Chondrocyte (in vitro differentiated cells): ENCODE measurements at regions not wholly inside any gene's neighbourhood (a gene's known extent, or its start where the extent isn't known, plus 50 kb on each side); places are given as distances from the start of the nearest gene placed in this dataset.

ENCODE experiments used
- DNase-seq: peaks from one replicate; pipeline ENCODE4 v3.0.0; 2021; ENCODE audit warnings: mixed read lengths, low spot score
- H3K27ac Mint-ChIP-seq: one replicate; pipeline ENCODE4 v1.8.0; 2021; ENCODE audit warnings: mild to moderate bottlenecking, moderate library complexity, mixed read lengths; ENCODE audit not compliant: unreplicated experiment
- H3K27me3 Mint-ChIP-seq: 2 replicates; pipeline ENCODE4 v1.8.0; 2021; ENCODE audit warnings: low read depth, mixed read lengths
- H3K36me3 Mint-ChIP-seq: 2 replicates; pipeline ENCODE4 v1.8.0; 2021; ENCODE audit warnings: low read depth, mixed read lengths
- H3K4me1 Mint-ChIP-seq: 2 replicates; pipeline ENCODE4 v1.8.0; 2021; ENCODE audit warnings: low read depth, mild to moderate bottlenecking, mixed read lengths
- H3K4me3 Mint-ChIP-seq: one replicate; pipeline ENCODE4 v1.8.0; 2021; ENCODE audit warnings: mild to moderate bottlenecking, moderate library complexity, mixed read lengths; ENCODE audit not compliant: unreplicated experiment
- H3K9me3 Mint-ChIP-seq: 2 replicates; pipeline ENCODE4 v1.8.0; 2021; ENCODE audit warnings: low read depth, mixed read lengths
- TF ChIP-seq, protein P1 (sequence below): fragments of 200-600 bp; sonication (generic); IDR thresholded peaks from 2 replicates; pipeline ENCODE4 v1.5.0; 2021; ENCODE audit warnings: antibody characterized with exemption, mild to moderate bottlenecking, moderate library complexity

DNA sequence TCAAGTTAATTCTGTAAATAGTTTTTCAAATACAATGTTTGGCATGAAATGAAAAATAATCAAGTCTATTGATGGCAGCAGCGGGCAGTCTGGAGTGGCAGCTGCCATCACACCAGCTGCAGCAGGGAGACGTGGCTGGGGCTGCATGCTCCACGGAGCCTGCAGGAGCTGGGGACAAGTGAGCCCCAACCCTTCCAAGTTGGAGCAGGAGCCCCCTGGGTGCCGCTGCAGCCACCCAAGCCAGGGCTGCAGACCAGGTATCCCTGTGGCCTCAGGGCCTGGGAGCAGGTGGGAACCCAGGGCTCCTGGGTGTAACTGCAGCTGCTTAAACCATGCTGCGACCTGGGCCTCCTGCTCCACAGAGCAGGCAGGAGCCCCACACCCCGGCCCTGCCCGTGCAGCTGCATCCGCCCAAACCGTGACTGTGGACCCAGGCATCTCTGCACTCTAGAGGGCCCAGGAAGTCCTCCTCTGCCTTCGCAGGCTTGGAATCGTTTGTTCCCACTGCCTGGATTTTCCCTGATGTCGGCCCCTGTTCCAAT is 257.4 kb downstream of the PLOD2 start:
- TF ChIP-seq, protein P1, sequence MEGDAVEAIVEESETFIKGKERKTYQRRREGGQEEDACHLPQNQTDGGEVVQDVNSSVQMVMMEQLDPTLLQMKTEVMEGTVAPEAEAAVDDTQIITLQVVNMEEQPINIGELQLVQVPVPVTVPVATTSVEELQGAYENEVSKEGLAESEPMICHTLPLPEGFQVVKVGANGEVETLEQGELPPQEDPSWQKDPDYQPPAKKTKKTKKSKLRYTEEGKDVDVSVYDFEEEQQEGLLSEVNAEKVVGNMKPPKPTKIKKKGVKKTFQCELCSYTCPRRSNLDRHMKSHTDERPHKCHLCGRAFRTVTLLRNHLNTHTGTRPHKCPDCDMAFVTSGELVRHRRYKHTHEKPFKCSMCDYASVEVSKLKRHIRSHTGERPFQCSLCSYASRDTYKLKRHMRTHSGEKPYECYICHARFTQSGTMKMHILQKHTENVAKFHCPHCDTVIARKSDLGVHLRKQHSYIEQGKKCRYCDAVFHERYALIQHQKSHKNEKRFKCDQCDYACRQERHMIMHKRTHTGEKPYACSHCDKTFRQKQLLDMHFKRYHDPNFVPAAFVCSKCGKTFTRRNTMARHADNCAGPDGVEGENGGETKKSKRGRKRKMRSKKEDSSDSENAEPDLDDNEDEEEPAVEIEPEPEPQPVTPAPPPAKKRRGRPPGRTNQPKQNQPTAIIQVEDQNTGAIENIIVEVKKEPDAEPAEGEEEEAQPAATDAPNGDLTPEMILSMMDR = no peak
- Mint-ChIP-seq H3K36me3 (no peaks in the 10 kb centered on the region), H3K9me3 (no peaks in the 10 kb centered on the region), H3K4me1 (peaks cover 28% of the 10 kb centered on the region), H3K27me3 (no peaks in the 10 kb centered on the region), H3K27ac (no peak overlapping the region), H3K4me3 (no peak overlapping the region)
- DNase-seq = peak; percentile 83

DNA sequence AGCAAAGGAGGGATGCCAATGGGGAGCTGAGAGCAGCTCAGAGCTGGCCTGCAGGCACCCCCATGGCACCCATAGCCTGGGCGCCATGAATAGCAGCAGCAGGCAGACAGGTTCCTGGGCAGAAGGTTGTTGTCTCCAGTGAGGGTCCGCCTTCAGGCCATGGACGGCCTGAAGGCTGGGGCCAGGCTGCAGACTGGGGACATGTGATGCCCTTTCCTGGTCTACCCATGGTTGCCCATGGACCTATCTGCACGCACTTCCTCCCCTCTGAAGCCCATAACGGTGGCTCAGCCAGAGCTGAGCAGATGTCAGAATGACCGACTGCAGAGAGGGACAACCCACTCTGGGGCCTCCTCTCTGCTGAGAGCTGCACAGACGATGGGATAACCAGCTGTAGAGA is 256.8 kb downstream of the PLOD2 start:
- Mint-ChIP-seq H3K9me3 (no peaks in the 10 kb centered on the region), H3K4me1 (peaks cover 22% of the 10 kb centered on the region), H3K27ac (no peak overlapping the region), H3K27me3 (no peaks in the 10 kb centered on the region), H3K36me3 (no peaks in the 10 kb centered on the region), H3K4me3 (no peak overlapping the region)
- TF ChIP-seq, protein P1 = no peak
- no peak for DNase-seq

DNA sequence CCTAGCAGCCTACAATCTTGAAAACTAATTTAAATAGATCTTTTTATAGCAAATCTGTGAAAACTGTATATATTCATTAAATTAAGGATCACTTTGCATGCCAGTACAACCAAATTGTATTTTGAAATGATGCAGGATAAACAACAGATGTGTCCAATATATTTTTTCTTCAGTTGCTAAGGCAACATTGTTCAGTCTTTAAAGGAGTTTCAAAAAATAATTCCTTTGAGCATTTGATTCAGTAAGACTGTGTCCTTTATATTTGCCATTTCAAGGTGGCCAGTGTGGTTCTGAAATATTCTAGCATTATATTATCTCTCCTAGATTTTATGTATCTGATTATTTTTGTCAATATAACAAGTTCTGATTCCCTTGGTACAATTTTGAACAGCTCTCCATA is 254.7 kb downstream of the PLOD2 start:
- Mint-ChIP-seq H3K27me3 (no peaks in the 10 kb centered on the region), H3K27ac (no peak overlapping the region), H3K4me3 (no peak overlapping the region), H3K36me3 (no peaks in the 10 kb centered on the region), H3K4me1 (peaks cover 19% of the 10 kb centered on the region), H3K9me3 (no peaks in the 10 kb centered on the region)
- no peak for DNase-seq
- TF ChIP-seq, protein P1 = no peak

DNA sequence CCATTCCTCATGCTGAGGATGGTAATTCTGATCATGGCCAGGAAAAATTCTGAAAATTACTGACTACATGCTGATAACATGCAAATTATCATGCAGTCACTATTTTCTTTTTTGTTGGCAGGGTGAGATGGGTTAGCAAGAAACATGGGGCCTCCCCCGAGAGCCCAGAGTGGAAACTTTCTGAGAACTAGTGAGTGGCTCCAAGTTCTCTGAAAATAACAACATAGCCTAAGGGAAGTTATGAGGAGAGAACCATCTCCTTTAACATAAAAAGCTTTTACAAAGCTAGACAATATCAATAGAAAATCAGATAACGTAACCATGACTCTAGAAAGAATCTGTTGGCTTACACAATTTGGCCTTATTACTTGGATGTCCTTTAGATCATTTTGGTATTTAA is 254.2 kb downstream of the PLOD2 start:
- no peak overlapping the region for H3K27ac Mint-ChIP-seq
- no peaks in the 10 kb centered on the region for H3K9me3 Mint-ChIP-seq
- no peak for DNase-seq
- peaks cover 16% of the 10 kb centered on the region for H3K4me1 Mint-ChIP-seq
- no peaks in the 10 kb centered on the region for H3K36me3 Mint-ChIP-seq
- H3K4me3 Mint-ChIP-seq = no peak overlapping the region
- TF ChIP-seq, protein P1 = no peak
- no peaks in the 10 kb centered on the region for H3K27me3 Mint-ChIP-seq

DNA sequence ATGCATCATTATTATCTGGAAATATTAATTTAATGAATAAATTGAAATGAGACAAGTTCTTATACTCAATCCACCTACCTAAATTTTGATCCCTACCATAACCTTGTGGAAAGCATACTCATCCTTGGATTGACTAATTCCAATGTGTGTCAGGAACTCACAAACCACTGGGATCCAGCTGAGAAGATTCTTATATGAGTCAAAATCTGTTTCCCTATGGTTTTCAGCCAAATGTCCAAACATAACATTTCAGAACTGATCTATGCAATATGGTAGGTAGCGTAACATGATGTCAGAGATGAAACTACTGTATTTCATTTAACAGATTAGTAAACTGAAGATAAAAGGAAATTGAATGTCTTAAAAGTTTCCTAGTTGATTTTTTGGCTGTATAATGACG is 250.0 kb downstream of the PLOD2 start:
- Mint-ChIP-seq H3K36me3 (no peaks in the 10 kb centered on the region), H3K27me3 (no peaks in the 10 kb centered on the region), H3K4me3 (no peak overlapping the region), H3K27ac (no peak overlapping the region), H3K9me3 (no peaks in the 10 kb centered on the region), H3K4me1 (no peaks in the 10 kb centered on the region)
- DNase-seq = no peak
- TF ChIP-seq, protein P1 = no peak
